Esophagus squamous epithelium (tissue), 4 donors: ENCODE measurements at regions not wholly inside any gene's neighbourhood (a gene's known extent, or its start where the extent isn't known, plus 50 kb on each side); places are given as distances from the start of the nearest gene placed in this dataset.

Experiments
- CTCF ChIP-seq, 6 experiments: fragments of 450-650 bp in 4 of 6; fragments of 200-600 bp in 2 of 6; sonication (generic) in 2 of 6; IDR thresholded peaks; one replicate each; pipeline ENCODE4 v1.5.1; 2016 to 2019; ENCODE audit warnings: antibody characterized with exemption in 6 of 6, mild to moderate bottlenecking in 4 of 6, moderate library complexity in 4 of 6
- POLR2A ChIP-seq, 4 donors: fragments of 450-650 bp; IDR thresholded peaks; one replicate each; pipeline ENCODE4 v1.6.1; 2017; ENCODE audit warnings: antibody characterized with exemption in 4 of 4, mild to moderate bottlenecking in 4 of 4, moderate library complexity in 3 of 4

DNA sequence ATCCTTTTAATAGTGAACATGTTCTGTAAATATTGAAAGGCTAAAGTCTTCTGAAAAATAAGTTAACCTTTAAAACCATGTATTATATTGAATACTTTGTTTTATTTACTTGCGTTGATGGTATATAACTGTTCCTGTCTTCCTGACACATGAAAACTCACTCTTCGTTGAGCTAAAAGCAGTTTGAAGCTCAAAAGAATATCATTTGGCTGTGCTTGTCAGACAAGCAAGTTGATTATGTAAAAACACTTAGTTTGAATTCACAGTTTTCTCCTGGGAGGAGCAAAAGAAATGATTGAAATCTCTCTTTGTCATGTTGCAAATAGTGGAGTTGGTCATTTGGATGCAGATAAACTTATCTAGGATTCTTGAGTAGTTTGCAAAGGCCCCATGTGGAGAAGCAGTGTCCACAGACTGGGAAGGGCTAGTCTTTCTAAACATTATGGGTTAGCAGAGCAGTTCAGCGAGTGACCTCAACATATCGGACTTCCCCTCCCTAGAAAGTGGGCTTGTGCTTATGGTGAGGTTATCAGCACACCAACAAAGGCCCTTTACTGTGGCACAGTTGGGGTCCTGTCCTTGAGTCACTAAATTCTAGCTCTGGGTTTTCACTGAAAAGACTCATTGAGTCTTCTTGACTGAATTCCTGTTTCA is 290.4 kb downstream of the CSNK1G3 start:
- TF ChIP-seq CTCF (IDR thresholded peaks at IDR 0.05) (no peak), POLR2A (IDR thresholded peaks at IDR 0.05) (no peak)
